ENCODE measurements at regions not wholly inside any gene's neighbourhood (a gene's known extent, or its start where the extent isn't known, plus 50 kb on each side); places are given as distances from the start of the nearest gene placed in this dataset.

DNA sequence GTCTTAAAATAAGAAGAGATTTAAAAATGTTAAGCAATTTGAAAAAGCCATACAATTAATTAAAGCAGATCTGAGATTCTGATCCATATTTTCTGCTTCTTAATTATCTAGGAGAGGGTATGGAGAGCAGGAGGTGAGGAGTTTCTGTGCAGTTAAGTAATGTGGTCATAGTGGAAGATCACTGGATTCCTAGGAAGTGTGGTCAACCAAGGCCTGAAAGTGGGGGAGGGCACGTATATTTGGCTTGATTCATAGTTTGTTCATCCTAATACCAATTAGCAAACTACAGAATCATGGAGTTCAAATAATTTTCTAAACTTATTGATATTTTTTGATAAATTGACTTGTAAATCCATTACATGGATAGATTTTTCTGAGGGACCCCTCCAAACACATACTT is 768.3 kb downstream of the RAPGEF2 start:
- no peak overlapping the region for H3K4me3 ChIP-seq (ENCODE audit: low read depth, low read length)
- H3K9ac ChIP-seq (ENCODE audit: low read depth, low read length) = no peak overlapping the region
- no peaks in the 10 kb centered on the region for H3K27me3 ChIP-seq (ENCODE audit: control insufficient read depth, insufficient read depth, low read length)

DNA sequence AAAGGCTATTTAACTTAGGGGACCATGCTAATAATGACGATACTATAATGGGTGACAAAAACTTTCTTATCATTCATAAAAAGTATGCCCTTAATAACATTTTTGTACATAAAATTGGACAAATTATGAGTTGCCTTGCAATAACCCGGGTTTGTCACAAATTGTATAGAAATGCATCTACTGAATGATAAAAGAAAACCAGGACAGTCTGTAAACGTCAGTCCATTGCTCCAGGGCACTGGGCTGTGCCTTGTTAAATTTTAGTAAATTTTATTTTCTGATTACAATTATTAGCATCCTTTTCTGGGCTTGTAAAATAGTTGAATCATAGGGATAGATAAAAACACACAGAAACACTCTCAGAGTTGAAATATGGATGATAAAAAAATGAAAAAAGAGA is 778.3 kb downstream of the RAPGEF2 start:
- H3K4me1 ChIP-seq (ENCODE audit: control insufficient read depth, insufficient read depth, low read length) = no peaks in the 10 kb centered on the region
- no peaks in the 10 kb centered on the region for H3K27me3 ChIP-seq (ENCODE audit: control insufficient read depth, insufficient read depth, low read length)
- no peaks in the 10 kb centered on the region for H3K36me3 ChIP-seq (ENCODE audit: control insufficient read depth, insufficient read depth, low read length)
- no peaks in the 10 kb centered on the region for H3K9me3 ChIP-seq (ENCODE audit: control insufficient read depth, insufficient read depth, low read length)
- H3K4me3 ChIP-seq (ENCODE audit: low read depth, low read length) = no peak overlapping the region
- no peak overlapping the region for H3K9ac ChIP-seq (ENCODE audit: low read depth, low read length)

More for the DNA sequence above, 768.3 kb downstream of the RAPGEF2 start:
- H3K36me3 ChIP-seq (ENCODE audit: control insufficient read depth, insufficient read depth, low read length) = no peaks in the 10 kb centered on the region
- H3K4me1 ChIP-seq (ENCODE audit: control insufficient read depth, insufficient read depth, low read length) = no peaks in the 10 kb centered on the region
- no peaks in the 10 kb centered on the region for H3K9me3 ChIP-seq (ENCODE audit: control insufficient read depth, insufficient read depth, low read length)

DNA sequence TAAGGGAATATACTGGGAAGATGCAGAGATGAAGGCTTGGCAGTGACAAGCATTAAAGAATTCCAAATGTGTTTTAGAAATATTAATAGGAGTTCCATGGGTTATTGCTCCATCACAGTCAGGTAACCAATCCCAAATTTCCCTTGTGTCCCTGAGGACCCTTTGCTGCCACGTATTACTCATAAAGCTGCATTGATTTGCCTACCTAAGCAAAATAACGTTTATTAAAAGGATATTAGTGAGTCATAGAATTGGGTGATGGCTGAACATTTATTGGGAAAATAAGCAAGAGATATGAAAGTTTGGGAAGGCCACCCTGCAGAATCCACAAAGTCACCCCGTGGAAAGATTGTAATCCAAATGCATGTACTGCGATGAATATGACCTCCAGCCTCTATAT is 782.1 kb downstream of the RAPGEF2 start:
- Histone ChIP-seq H3K4me3 (ENCODE audit: low read depth, low read length) (no peak overlapping the region), H3K27me3 (ENCODE audit: control insufficient read depth, insufficient read depth, low read length) (no peaks in the 10 kb centered on the region), H3K36me3 (ENCODE audit: control insufficient read depth, insufficient read depth, low read length) (no peaks in the 10 kb centered on the region), H3K9ac (ENCODE audit: low read depth, low read length) (no peak overlapping the region), H3K9me3 (ENCODE audit: control insufficient read depth, insufficient read depth, low read length) (no peaks in the 10 kb centered on the region), H3K4me1 (ENCODE audit: control insufficient read depth, insufficient read depth, low read length) (no peaks in the 10 kb centered on the region)

DNA sequence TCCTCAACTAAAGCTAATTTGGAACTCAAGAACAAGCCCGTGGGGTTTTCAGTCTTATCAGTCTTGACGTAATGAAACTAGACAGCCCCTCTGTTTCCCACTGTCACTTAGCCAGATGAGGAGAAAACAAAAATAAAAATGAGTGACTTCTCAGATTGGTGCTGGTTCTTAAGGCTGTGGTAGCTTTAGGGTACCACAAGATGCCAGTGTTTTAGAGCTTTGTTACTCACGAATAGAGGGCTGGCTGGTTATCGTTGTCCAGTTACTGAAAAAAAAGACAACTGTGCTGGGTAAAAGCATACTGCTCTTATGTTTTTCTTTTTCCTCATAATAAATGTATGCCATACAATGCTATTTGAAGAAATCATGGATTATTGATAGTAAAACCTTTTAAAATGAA is 796.7 kb downstream of the RAPGEF2 start:
- no peaks in the 10 kb centered on the region for H3K27me3 ChIP-seq (ENCODE audit: control insufficient read depth, insufficient read depth, low read length)
- H3K4me1 ChIP-seq (ENCODE audit: control insufficient read depth, insufficient read depth, low read length) = no peaks in the 10 kb centered on the region
- no peak overlapping the region for H3K9ac ChIP-seq (ENCODE audit: low read depth, low read length)
- H3K4me3 ChIP-seq (ENCODE audit: low read depth, low read length) = no peak overlapping the region
- no peaks in the 10 kb centered on the region for H3K36me3 ChIP-seq (ENCODE audit: control insufficient read depth, insufficient read depth, low read length)
- H3K9me3 ChIP-seq (ENCODE audit: control insufficient read depth, insufficient read depth, low read length) = no peaks in the 10 kb centered on the region

DNA sequence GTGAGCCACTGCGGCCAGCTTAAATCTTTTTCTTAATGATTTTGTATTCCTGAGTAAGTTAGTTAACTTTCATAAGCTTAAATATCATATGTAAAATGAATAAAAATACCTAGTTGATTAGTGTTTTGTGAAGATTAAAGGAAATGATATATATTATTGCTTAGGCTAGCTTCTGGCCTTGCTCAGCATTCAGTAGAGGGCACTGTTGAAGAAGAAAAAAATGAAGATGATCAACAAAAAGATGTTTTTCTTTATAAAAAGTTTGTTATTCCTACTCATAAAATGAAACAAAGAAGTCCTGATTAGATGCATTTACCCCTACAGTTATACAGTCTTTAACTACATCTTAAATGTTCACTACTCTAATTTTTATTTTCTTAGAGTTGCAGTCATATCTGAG is 797.7 kb downstream of the RAPGEF2 start:
- Histone ChIP-seq H3K4me3 (ENCODE audit: low read depth, low read length) (no peak overlapping the region), H3K9ac (ENCODE audit: low read depth, low read length) (no peak overlapping the region), H3K9me3 (ENCODE audit: control insufficient read depth, insufficient read depth, low read length) (no peaks in the 10 kb centered on the region), H3K4me1 (ENCODE audit: control insufficient read depth, insufficient read depth, low read length) (no peaks in the 10 kb centered on the region), H3K36me3 (ENCODE audit: control insufficient read depth, insufficient read depth, low read length) (no peaks in the 10 kb centered on the region), H3K27me3 (ENCODE audit: control insufficient read depth, insufficient read depth, low read length) (no peaks in the 10 kb centered on the region)

DNA sequence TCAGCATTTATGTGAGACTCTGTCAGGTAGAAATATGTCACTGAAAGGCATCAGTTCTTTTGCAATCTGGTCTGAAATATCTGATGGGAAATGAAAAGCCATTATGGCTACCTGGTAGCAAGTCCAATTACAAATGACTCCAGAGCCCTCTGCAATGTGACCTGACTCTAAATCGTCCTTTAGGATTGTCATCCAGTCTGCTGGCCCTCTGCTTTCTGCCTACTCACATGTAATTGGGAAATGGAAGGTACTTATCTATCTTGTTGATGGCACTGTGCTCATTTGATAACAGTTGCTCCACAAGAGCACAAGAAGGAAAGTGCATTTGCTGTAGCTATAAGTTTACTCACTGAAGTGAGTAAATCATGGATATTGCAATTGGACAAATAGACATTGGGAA is 799.8 kb downstream of the RAPGEF2 start:
- Histone ChIP-seq H3K36me3 (ENCODE audit: control insufficient read depth, insufficient read depth, low read length) (no peaks in the 10 kb centered on the region), H3K4me1 (ENCODE audit: control insufficient read depth, insufficient read depth, low read length) (no peaks in the 10 kb centered on the region), H3K9ac (ENCODE audit: low read depth, low read length) (no peak overlapping the region), H3K27me3 (ENCODE audit: control insufficient read depth, insufficient read depth, low read length) (no peaks in the 10 kb centered on the region), H3K4me3 (ENCODE audit: low read depth, low read length) (no peak overlapping the region), H3K9me3 (ENCODE audit: control insufficient read depth, insufficient read depth, low read length) (no peaks in the 10 kb centered on the region)

DNA sequence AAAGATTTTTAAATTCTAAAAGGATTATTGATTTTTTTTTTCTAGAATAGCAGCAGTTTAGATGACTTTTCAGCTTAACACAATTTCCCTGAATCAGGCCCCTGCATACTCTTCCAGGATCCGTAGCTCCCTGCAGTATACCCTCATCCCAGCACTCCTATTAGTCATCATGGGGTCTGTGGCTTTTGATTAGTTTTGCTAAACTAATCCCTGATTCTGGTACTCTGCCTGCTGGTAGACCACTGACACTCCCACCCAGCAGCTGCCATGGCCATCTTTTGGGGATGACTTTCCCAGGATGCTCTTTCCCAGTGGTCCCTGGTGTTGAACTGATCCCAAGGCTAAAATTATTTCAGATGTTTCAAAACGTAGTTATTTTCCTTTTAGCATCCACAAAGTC is 802.0 kb downstream of the RAPGEF2 start:
- H3K9ac ChIP-seq (ENCODE audit: low read depth, low read length) = no peak overlapping the region
- H3K4me1 ChIP-seq (ENCODE audit: control insufficient read depth, insufficient read depth, low read length) = no peaks in the 10 kb centered on the region
- no peaks in the 10 kb centered on the region for H3K27me3 ChIP-seq (ENCODE audit: control insufficient read depth, insufficient read depth, low read length)
- no peaks in the 10 kb centered on the region for H3K9me3 ChIP-seq (ENCODE audit: control insufficient read depth, insufficient read depth, low read length)
- no peak overlapping the region for H3K4me3 ChIP-seq (ENCODE audit: low read depth, low read length)
- no peaks in the 10 kb centered on the region for H3K36me3 ChIP-seq (ENCODE audit: control insufficient read depth, insufficient read depth, low read length)

DNA sequence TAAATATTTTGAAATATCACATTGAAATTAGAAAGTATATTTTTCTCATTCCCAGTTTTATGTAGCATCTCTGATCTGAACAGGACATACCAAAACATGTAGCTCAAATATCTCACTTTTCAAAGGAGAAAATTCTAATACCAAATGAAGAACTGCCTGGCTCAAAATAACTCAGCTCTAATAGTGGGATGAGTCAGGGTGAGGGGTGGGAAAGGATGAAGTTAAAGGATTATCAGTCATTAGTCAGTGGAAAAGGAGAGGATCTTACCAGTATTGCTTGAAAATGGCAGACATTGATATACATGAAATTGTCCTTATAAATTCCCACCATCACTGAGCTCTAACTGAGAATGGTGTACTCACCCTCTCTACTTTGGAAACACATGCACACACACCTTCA is 803.2 kb downstream of the RAPGEF2 start:
- no peaks in the 10 kb centered on the region for H3K27me3 ChIP-seq (ENCODE audit: control insufficient read depth, insufficient read depth, low read length)
- no peaks in the 10 kb centered on the region for H3K4me1 ChIP-seq (ENCODE audit: control insufficient read depth, insufficient read depth, low read length)
- H3K4me3 ChIP-seq (ENCODE audit: low read depth, low read length) = no peak overlapping the region
- no peak overlapping the region for H3K9ac ChIP-seq (ENCODE audit: low read depth, low read length)
- no peaks in the 10 kb centered on the region for H3K36me3 ChIP-seq (ENCODE audit: control insufficient read depth, insufficient read depth, low read length)
- no peaks in the 10 kb centered on the region for H3K9me3 ChIP-seq (ENCODE audit: control insufficient read depth, insufficient read depth, low read length)

DNA sequence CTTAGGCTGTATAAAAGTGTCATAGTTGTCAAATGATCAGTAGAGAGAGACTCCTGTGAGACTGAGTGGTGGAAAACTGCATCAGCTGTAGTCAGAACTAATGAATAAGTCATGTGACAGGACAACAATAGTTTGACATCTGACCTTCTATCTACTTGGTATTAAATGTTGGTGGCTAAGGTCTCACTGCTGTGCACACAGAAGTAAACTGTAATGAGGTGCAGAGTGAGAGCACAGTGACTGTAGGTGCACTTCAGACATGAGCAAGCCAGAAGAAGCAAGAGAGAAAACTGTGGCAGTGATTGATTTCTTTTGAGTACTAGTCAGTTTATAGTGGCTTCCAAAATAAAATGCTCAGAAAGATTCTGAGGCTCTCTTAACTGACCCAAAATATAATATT is 803.6 kb downstream of the RAPGEF2 start:
- H3K4me3 ChIP-seq (ENCODE audit: low read depth, low read length) = no peak overlapping the region
- H3K4me1 ChIP-seq (ENCODE audit: control insufficient read depth, insufficient read depth, low read length) = no peaks in the 10 kb centered on the region
- H3K27me3 ChIP-seq (ENCODE audit: control insufficient read depth, insufficient read depth, low read length) = no peaks in the 10 kb centered on the region
- H3K9me3 ChIP-seq (ENCODE audit: control insufficient read depth, insufficient read depth, low read length) = no peaks in the 10 kb centered on the region
- H3K9ac ChIP-seq (ENCODE audit: low read depth, low read length) = no peak overlapping the region
- H3K36me3 ChIP-seq (ENCODE audit: control insufficient read depth, insufficient read depth, low read length) = no peaks in the 10 kb centered on the region

DNA sequence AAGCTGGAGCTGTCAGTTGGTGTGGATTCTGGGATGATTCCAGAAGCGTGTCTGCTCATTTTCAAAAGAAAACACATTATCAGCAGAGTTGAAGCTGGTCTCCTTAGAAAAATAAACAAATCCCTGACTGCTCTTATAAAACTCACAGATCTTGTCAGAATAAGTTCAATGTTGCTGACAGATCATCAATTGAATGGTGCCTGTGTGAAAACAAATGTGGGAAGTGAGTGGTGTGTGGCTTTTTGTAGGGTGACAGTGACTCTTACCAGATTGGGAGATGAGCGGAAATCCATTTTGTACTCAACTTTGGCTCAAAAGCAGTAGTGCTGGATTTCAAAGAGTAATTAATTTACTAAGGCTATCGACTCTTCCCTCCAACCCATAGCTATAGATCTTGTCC is 807.8 kb downstream of the RAPGEF2 start:
- no peaks in the 10 kb centered on the region for H3K9me3 ChIP-seq (ENCODE audit: control insufficient read depth, insufficient read depth, low read length)
- H3K36me3 ChIP-seq (ENCODE audit: control insufficient read depth, insufficient read depth, low read length) = no peaks in the 10 kb centered on the region
- H3K4me3 ChIP-seq (ENCODE audit: low read depth, low read length) = no peak overlapping the region
- no peaks in the 10 kb centered on the region for H3K4me1 ChIP-seq (ENCODE audit: control insufficient read depth, insufficient read depth, low read length)
- no peaks in the 10 kb centered on the region for H3K27me3 ChIP-seq (ENCODE audit: control insufficient read depth, insufficient read depth, low read length)
- no peak overlapping the region for H3K9ac ChIP-seq (ENCODE audit: low read depth, low read length)

DNA sequence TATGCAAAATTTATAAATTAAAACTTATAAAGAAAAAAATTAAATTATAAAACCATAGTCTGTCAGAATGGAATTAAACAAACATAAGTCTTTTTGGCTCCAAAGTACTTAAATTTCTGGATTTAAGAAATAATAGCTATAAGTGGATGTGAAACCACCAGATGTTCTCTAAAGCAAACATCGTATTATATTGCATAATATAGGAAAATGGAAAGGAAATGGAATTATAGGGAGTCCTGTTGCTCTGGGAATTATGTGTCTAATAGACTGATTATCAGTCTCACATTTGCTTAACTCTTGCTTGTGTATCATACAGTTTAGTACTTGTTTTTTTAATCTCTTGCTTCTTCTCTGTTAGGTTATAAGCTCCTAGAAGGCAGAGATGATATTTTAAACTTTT is 819.2 kb downstream of the RAPGEF2 start:
- H3K4me3 ChIP-seq (ENCODE audit: low read depth, low read length) = no peak overlapping the region
- no peaks in the 10 kb centered on the region for H3K27me3 ChIP-seq (ENCODE audit: control insufficient read depth, insufficient read depth, low read length)
- H3K36me3 ChIP-seq (ENCODE audit: control insufficient read depth, insufficient read depth, low read length) = no peaks in the 10 kb centered on the region
- no peaks in the 10 kb centered on the region for H3K4me1 ChIP-seq (ENCODE audit: control insufficient read depth, insufficient read depth, low read length)
- no peaks in the 10 kb centered on the region for H3K9me3 ChIP-seq (ENCODE audit: control insufficient read depth, insufficient read depth, low read length)
- no peak overlapping the region for H3K9ac ChIP-seq (ENCODE audit: low read depth, low read length)

DNA sequence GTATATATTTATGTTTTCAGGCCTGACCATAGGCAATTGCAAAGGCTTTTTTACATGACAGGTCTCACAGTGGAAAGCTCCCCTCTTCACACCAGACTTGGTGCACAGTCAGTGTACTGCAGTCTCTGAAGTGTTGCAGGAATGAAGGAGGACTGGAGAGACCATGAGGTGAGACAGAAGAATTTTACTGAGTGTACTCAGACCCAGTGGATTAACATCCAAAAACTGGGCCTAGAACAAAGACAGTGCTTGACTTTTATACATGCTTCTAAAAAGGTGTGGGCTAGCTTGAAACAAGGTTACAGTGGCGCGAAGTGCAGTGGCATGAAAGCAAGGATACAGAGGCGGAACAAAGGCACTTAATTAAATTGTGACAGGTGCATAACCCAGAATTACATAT is 822.9 kb downstream of the RAPGEF2 start:
- H3K4me1 ChIP-seq (ENCODE audit: control insufficient read depth, insufficient read depth, low read length) = no peaks in the 10 kb centered on the region
- no peak overlapping the region for H3K4me3 ChIP-seq (ENCODE audit: low read depth, low read length)
- no peaks in the 10 kb centered on the region for H3K36me3 ChIP-seq (ENCODE audit: control insufficient read depth, insufficient read depth, low read length)
- H3K9ac ChIP-seq (ENCODE audit: low read depth, low read length) = no peak overlapping the region
- no peaks in the 10 kb centered on the region for H3K9me3 ChIP-seq (ENCODE audit: control insufficient read depth, insufficient read depth, low read length)
- H3K27me3 ChIP-seq (ENCODE audit: control insufficient read depth, insufficient read depth, low read length) = no peaks in the 10 kb centered on the region

DNA sequence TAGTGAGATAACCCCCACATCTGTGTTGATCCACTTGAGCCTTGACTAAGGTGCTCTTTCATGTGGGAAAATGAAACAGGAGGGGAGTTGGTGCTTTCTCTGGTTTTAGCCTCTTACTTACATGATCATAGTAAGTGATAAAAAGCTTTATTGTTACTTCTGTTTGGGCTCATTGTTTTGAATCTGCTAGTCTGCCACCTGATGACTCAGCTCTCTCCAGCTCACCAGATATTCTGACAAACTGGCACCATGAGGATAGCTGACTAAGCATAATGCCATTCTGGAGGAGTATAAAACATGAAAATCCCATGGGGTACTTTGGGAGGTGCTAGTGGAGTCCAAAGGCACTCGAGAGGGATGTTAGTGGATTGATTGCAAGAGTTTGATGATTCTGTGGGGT is 824.0 kb downstream of the RAPGEF2 start:
- no peaks in the 10 kb centered on the region for H3K4me1 ChIP-seq (ENCODE audit: control insufficient read depth, insufficient read depth, low read length)
- H3K9me3 ChIP-seq (ENCODE audit: control insufficient read depth, insufficient read depth, low read length) = no peaks in the 10 kb centered on the region
- no peaks in the 10 kb centered on the region for H3K27me3 ChIP-seq (ENCODE audit: control insufficient read depth, insufficient read depth, low read length)
- no peak overlapping the region for H3K4me3 ChIP-seq (ENCODE audit: low read depth, low read length)
- H3K9ac ChIP-seq (ENCODE audit: low read depth, low read length) = no peak overlapping the region
- no peaks in the 10 kb centered on the region for H3K36me3 ChIP-seq (ENCODE audit: control insufficient read depth, insufficient read depth, low read length)

Data from iPS-15b (cell line).